ENCODE measurements at regions not wholly inside any gene's neighbourhood (a gene's known extent, or its start where the extent isn't known, plus 50 kb on each side); places are given as distances from the start of the nearest gene placed in this dataset.
A peak's percentile ranks its signal among the peaks of the same experiment; 100 is the strongest.

GRCh38 chr1:243944429-243945160 lies 94.6 kb upstream of the AKT3 start:
- DNase-seq (ENCODE audit: low read depth) = no peak

GRCh38 chr1:243943671-243944428 lies 93.8 kb upstream of the AKT3 start:
- DNase-seq (ENCODE audit: low read depth) = no peak

GRCh38 chr1:243942196-243943150 lies 92.4 kb upstream of the AKT3 start:
- no peak for DNase-seq (ENCODE audit: low read depth)

- DNase-seq (ENCODE audit: low read depth) = no peak
Measured at GRCh38 chr1:243940451-243940850, 90.4 kb upstream of the AKT3 start.

GRCh38 chr1:243939167-243939848 lies 89.3 kb upstream of the AKT3 start:
- peak; percentile 37 for DNase-seq (ENCODE audit: low read depth)

- no peak for DNase-seq (ENCODE audit: low read depth)
Measured at GRCh38 chr1:243938208-243938607, 88.2 kb upstream of the AKT3 start.

GRCh38 chr1:243933495-243933894 lies 83.5 kb upstream of the AKT3 start:
- no peak for DNase-seq (ENCODE audit: low read depth)

GRCh38 chr1:243931957-243932356 lies 81.9 kb upstream of the AKT3 start:
- no peak for DNase-seq (ENCODE audit: low read depth)

GRCh38 chr1:243930822-243931671 lies 81.0 kb upstream of the AKT3 start:
- DNase-seq (ENCODE audit: low read depth) = no peak

GRCh38 chr1:243927381-243927780 lies 77.3 kb upstream of the AKT3 start:
- no peak for DNase-seq (ENCODE audit: low read depth)

GRCh38 chr1:243926803-243927245 lies 76.8 kb upstream of the AKT3 start:
- peak; percentile 93 for DNase-seq (ENCODE audit: low read depth)

GRCh38 chr1:243926299-243926698 lies 76.3 kb upstream of the AKT3 start:
- DNase-seq (ENCODE audit: low read depth) = no peak

- peak; percentile 13 for DNase-seq (ENCODE audit: low read depth)
Measured at GRCh38 chr1:243924588-243925349, 74.7 kb upstream of the AKT3 start.

- peak; percentile 64 for DNase-seq (ENCODE audit: low read depth)
Measured at GRCh38 chr1:243924188-243924587, 74.1 kb upstream of the AKT3 start.

GRCh38 chr1:243923292-243924171 lies 73.5 kb upstream of the AKT3 start:
- no peak for DNase-seq (ENCODE audit: low read depth)

- DNase-seq (ENCODE audit: low read depth) = no peak
Measured at GRCh38 chr1:243921111-243921510, 71.1 kb upstream of the AKT3 start.

GRCh38 chr1:243917863-243918565 lies 68.0 kb upstream of the AKT3 start:
- peak; percentile 24 for DNase-seq (ENCODE audit: low read depth)

Measured in LHCN-M2 (cell line).